ENCODE measurements at regions not wholly inside any gene's neighbourhood (a gene's known extent, or its start where the extent isn't known, plus 50 kb on each side); places are given as distances from the start of the nearest gene placed in this dataset.

DNA sequence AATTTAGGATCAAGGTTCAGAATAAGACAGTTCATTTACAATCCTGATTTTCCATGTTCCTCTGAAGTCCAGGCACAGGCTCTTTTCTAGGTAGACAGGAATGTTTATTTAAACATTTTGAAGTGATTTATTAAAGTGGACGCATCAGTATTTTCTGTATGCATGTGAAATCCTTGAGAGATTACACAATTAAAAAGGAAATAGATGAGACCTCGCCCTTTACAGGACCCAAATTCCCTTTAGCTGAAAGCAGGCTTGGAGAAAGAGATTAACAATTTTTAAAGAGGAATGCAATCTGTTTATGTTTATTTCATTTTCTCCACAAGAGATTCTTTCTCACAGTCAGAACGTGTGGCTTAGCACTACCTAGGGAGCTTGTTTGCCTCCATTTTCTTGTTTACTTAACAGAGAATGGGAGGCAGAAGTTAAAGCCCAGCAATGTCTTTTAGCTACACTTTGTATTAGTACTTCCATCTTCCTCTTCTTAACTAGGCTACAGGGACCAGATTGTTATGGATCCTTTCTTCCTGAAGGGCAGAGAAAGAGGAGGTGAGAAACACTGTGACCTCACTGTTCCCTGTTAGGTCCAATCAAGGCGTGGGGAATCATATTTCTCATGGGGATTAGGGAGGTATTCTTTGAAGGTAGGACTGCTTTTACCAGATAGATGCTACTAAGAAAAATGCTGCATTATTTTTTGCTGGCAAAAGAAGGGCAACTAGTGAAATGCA is 416.0 kb downstream of the SH3GL2 start:
- Histone ChIP-seq H3K4me3 (replicated peaks; ENCODE audit: low read depth, low read length) (no peak overlapping the region), H3K27me3 (replicated peaks; ENCODE audit: control insufficient read depth, insufficient read depth, low read length) (no peaks in the 10 kb centered on the region), H3K36me3 (ENCODE audit: control insufficient read depth, insufficient read depth, low read length) (no peaks in the 10 kb centered on the region)
- TF ChIP-seq, protein P1, sequence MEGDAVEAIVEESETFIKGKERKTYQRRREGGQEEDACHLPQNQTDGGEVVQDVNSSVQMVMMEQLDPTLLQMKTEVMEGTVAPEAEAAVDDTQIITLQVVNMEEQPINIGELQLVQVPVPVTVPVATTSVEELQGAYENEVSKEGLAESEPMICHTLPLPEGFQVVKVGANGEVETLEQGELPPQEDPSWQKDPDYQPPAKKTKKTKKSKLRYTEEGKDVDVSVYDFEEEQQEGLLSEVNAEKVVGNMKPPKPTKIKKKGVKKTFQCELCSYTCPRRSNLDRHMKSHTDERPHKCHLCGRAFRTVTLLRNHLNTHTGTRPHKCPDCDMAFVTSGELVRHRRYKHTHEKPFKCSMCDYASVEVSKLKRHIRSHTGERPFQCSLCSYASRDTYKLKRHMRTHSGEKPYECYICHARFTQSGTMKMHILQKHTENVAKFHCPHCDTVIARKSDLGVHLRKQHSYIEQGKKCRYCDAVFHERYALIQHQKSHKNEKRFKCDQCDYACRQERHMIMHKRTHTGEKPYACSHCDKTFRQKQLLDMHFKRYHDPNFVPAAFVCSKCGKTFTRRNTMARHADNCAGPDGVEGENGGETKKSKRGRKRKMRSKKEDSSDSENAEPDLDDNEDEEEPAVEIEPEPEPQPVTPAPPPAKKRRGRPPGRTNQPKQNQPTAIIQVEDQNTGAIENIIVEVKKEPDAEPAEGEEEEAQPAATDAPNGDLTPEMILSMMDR (IDR thresholded peaks at IDR 0.05; ENCODE audit: insufficient read depth, low read length, poor library complexity, severe bottlenecking): no peak
- DNase-seq (ENCODE audit: extremely low read depth, insufficient read length): no peak

DNA sequence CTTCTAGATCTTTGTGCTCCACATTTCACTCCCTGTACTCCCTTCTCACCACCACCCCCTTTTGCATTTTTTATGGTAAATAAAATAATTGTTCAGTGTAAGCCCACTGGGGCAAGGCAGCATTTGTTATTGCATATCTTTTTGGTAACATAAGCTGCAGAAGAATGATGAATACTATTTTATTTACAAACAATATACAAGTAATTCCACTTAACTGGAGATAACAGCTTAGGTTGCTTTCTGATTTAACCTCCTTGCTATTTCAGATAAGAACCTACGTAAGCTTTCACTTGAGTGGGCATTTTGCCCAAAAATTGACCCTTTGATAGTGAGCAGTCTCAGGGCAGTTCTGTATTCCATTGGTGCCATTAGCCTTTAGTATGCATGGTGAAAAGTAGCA is 417.9 kb downstream of the SH3GL2 start:
- TF ChIP-seq, protein P1 (IDR thresholded peaks at IDR 0.05; ENCODE audit: insufficient read depth, low read length, poor library complexity, severe bottlenecking): no peak

DNA sequence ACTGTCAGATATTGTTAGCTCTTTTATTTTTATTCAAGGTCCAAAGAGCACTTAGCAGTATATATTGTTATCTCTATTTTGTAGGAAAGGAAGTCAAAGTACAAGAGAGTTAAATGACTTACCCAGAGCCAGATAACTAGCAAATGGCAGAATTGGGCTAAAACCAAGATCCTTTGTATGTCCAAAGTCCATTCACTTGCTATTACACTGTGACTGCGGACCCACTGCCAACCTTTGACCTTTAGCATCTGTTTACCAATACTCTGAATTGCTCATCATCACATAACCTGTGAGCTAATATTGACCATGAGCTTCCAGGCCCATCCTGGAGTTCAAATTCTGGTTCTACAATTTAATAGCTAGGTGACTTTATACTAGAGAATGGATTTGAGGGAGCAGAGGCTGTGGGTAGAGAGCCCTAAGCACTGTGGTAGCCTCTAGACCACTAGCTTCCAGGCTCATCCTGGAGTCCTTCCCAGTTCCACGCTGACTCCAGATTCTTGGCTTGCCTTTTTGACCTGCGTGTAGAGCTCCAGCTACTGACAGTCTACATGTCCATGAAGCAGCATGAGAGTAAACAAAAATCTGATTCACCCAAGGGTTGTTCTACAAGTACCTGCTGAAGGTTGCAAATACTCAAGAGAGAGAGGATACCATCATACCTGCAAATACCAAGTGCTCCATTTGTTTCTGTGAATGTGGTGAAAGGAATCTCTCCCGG is 424.0 kb downstream of the SH3GL2 start:
- no peaks in the 10 kb centered on the region for H3K27me3 ChIP-seq (replicated peaks; ENCODE audit: control insufficient read depth, insufficient read depth, low read length)
- H3K36me3 ChIP-seq (ENCODE audit: control insufficient read depth, insufficient read depth, low read length): no peaks in the 10 kb centered on the region
- DNase-seq (ENCODE audit: extremely low read depth, insufficient read length): no peak
- TF ChIP-seq, protein P1 (IDR thresholded peaks at IDR 0.05; ENCODE audit: insufficient read depth, low read length, poor library complexity, severe bottlenecking): no peak
- no peak overlapping the region for H3K4me3 ChIP-seq (replicated peaks; ENCODE audit: low read depth, low read length)

More for the DNA sequence above, 417.9 kb downstream of the SH3GL2 start:
- Histone ChIP-seq H3K27me3 (replicated peaks; ENCODE audit: control insufficient read depth, insufficient read depth, low read length) (no peaks in the 10 kb centered on the region), H3K36me3 (ENCODE audit: control insufficient read depth, insufficient read depth, low read length) (no peaks in the 10 kb centered on the region), H3K4me3 (replicated peaks; ENCODE audit: low read depth, low read length) (no peak overlapping the region)
- DNase-seq (ENCODE audit: extremely low read depth, insufficient read length): no peak

DNA sequence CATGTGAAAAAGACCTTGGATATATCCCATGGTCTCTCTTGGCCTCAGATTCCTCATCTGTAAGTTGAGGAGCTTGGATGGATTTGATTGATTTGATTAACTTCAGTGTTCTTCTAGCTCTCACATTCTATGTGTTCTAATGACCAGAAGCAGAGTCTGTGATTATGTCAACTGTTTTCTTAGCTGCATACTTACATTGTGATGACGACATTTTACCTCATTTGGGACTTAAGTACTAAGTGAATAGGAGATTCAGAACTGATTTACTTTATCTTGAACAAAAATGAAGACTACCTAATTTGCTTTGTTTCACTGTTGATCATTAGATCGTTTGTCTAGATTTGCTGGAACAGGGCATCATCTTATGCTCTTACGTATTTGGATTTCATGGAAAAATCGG is 427.7 kb downstream of the SH3GL2 start:
- Histone ChIP-seq H3K27me3 (replicated peaks; ENCODE audit: control insufficient read depth, insufficient read depth, low read length) (no peaks in the 10 kb centered on the region), H3K36me3 (ENCODE audit: control insufficient read depth, insufficient read depth, low read length) (no peaks in the 10 kb centered on the region), H3K4me3 (replicated peaks; ENCODE audit: low read depth, low read length) (no peak overlapping the region)
- TF ChIP-seq, protein P1 (IDR thresholded peaks at IDR 0.05; ENCODE audit: insufficient read depth, low read length, poor library complexity, severe bottlenecking): no peak
- DNase-seq (ENCODE audit: extremely low read depth, insufficient read length): no peak

DNA sequence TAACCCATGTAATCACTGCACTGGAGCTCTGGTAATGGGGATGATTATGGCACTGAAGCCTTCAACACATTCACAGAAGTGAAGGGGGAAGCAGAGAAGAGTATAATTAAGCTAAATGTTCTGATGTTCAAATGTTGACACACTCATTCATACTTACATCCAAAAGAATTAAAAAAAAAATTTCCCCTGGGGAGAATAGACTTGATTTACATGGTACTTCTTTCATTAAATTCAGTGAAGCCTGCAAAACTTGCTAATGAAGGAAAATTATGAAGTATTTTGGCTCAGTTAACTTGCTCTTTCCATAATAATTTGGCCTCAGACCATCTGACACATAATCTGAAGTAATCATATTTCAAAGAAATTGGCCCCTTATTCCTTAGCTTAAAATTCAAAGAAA is 428.8 kb downstream of the SH3GL2 start:
- TF ChIP-seq, protein P1 (IDR thresholded peaks at IDR 0.05; ENCODE audit: insufficient read depth, low read length, poor library complexity, severe bottlenecking): no peak
- Histone ChIP-seq H3K27me3 (replicated peaks; ENCODE audit: control insufficient read depth, insufficient read depth, low read length) (no peaks in the 10 kb centered on the region; the same call in 1 of the 2 replicates), H3K36me3 (ENCODE audit: control insufficient read depth, insufficient read depth, low read length) (no peaks in the 10 kb centered on the region), H3K4me3 (replicated peaks; ENCODE audit: low read depth, low read length) (no peak overlapping the region)
- DNase-seq (ENCODE audit: extremely low read depth, insufficient read length): no peak

Data from GM06990 (cell line).